T-helper 2 cell treated with Interferon-gamma antibody and Interleukin-4, amounts not matched to agents 100 ng/mL and 5 ng/mL, for 36 hours (primary cell): ENCODE measurements at regions not wholly inside any gene's neighbourhood (a gene's known extent, or its start where the extent isn't known, plus 50 kb on each side); places are given as distances from the start of the nearest gene placed in this dataset.
"Not testable (repeated sequence)": the region's sequence is repeated elsewhere in the genome, so short reads cannot be mapped to it uniquely, and the experiment has no call there.

Experiments
- intact Hi-C: fragments of 100-400 bp; cut with micrococcal nuclease; formaldehyde crosslinking; loops from one replicate; pipeline ENCODE4 v1.15.1; 2023

DNA sequence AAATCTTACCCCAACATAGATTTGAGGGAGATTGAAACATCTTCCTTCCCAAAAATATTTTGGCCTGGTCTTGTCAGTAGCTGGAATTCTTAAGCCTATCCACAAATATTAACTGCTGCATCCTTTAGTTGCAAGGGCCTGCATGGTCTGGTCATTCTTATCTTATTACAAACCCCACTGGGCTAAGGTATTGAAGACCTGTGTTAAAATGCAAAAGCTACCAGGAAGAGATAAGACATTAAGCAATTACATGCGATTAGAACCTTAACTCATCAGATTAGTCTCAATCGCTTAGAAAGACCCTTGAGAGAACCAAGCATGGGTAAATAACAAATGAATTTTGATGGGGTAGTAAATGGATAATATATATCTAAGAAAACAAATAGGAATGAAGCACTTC lies 426.6 kb downstream of the FRK start:
- intact Hi-C loops: no loop called here

DNA sequence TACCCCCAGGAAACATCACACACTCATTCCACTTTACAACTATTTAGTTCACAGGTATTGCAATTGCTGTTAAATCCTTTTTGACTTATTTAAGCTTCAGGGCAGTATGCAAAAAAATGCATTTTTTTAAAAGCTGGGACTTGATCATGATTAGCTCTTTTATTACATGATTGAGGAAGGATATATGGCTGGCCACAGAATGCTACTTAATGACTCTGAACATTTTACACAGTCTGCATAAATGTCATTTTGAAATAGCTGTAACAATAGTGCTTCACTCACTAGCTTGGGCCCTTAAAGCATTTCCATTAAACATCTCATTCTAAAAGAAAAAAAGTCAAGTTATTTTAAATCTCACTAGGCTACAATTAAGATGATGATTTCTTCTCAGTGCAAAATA lies 429.7 kb downstream of the FRK start:
- intact Hi-C loops: no loop called here

DNA sequence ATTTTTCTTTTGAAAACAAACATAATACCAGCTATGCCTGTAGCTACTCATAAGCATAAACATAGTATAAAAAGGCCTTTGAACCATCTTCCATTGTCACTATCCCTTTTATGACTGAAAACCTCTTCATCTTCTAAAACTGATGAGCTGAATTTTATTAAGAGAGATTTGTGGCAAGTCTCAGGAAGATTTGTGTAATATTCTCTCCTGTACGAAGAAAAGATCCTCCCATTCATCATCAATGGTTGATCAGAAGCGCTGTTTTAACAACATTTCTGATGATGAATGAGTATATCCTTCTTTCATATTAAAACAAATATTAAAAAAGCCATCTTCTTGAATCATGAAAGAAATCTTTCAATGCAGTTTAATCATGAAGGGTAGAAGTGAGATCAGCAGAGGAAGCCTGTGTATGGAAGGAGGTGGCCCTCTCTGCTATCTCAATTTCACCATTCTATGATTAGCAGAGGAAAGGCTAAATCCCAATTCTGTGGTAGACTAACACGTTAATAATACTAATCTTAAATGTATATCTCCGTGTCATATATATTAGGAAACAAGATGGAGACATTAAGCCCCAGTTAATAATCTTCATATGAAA lies 430.2 kb downstream of the FRK start:
- intact Hi-C loops: no loop called here

DNA sequence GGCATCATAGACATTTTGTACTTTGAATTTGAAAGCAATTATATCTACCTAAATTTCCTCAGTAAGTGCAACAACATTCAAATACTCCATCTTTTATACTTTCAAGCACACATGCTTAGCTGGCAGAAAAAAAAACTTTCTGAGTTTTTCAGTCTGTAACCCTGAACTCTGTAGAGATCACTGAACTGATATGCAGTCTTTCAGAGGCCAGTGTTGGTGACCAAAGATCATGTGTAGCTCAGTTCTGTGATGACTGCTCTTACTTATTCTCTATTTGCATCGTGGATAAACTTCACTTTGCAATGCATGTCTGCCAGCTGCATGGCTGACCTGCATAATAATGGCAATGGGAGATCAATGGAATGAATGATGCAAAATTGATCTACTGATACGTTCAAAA lies 431.3 kb downstream of the FRK start:
- intact Hi-C loops: no loop called here

DNA sequence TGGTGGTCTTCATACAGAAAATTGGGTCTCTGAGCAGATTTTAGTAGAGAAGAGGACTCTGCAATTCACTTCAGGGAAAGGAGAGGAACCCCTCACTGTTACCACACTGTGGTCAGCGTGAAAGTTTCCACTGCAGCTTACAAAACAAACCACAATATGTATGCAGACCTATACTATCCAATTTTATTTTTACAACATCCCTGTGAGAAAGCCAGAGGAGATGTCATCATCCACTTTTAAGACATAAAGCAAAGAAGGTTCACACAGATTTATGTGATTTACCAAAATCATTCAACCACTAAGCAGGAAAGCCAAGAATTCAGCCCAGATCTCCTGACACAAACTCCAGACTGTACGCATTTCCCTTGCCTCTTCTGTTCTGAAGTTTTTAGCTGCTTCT lies 442.4 kb downstream of the FRK start:
- intact Hi-C loops: no loop called here

DNA sequence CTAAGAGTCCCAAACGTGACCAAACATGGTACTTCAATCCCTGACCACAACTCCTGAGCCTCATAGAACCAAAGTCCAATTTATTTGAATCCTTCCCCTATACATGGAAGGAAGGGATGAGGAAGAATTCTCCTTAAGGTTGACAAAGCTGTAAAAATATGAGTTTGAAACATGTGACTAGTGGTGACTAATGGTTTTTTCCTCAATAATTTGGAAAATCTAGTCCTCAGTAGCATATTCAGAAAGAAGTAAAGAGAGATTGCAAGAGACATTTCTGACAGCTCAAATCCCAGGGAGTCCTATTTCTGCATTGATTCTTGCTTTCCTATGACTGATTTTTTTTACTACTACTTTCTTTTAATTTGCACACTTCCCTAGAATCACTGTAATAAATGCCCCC lies 443.7 kb downstream of the FRK start:
- intact Hi-C loops: no loop called here

DNA sequence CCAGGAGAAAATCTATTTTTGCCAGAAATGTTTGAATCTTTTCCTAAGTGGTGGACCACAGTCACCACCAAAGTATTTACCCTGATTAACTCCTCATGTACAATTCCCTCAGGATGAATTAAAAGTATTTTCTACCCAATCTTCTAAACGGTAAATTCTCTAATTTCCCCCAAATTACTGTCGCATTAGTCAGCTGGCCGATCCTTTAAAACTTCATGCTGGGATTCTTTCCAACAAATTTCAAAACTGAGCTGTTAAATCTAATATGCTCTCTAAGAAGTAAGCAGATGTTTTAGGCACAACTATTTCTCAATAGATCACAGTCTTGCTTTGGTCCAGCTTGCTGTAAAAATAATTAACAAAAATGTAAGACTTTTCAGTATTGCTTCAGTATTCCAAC lies 447.2 kb downstream of the FRK start:
- intact Hi-C loops: no loop called here

DNA sequence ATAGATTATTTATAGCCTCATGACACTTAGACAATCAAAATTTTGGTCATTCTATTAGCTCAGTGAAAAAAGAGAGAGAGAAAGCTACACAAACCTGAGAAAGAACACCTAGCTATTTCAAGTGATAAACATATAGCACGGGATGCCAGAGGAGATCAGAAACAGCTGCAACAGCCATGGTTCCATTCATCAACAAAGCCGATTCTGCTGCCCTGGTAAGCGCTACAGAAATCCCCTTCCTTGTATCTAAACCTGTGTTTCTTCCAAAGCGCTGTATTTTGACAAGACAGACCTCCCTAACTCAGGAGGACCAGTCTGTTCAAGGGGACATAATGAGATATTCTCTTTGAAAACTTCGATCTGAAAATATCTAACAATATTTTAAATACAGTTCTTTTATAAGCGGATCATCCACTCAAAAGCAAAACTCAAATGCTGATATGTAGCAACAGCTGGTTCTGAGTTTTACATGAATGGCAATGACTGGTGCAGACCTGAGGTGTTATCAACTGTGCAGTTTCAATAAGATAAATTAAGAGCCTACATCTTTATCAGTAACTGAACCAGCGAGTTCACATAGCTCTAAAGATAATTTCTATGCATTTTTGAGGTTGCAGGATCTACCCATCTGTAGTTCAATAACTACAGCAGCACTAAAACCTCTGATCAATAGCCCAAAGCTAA lies 447.8 kb downstream of the FRK start:
- intact Hi-C loops: no loop called here

DNA sequence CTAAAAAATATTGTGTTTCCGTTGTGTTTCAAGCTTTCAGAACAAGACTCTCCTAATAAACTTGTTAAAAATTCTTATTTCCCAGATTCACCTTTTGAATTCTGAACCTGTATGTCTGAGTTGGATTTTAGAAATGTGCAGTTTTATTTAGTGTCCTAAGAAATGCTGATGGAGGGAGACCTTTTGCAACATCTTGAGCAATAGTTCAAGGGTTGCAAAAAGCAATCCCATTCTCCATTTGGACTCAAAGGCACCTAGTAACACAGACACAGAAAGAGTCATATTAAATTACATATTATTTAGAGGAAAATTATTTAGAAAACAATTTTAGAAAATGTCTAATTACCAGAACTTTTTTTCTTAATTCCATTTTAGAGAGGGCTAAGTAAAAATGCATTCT lies 448.5 kb downstream of the FRK start:
- intact Hi-C loops: no loop called here

DNA sequence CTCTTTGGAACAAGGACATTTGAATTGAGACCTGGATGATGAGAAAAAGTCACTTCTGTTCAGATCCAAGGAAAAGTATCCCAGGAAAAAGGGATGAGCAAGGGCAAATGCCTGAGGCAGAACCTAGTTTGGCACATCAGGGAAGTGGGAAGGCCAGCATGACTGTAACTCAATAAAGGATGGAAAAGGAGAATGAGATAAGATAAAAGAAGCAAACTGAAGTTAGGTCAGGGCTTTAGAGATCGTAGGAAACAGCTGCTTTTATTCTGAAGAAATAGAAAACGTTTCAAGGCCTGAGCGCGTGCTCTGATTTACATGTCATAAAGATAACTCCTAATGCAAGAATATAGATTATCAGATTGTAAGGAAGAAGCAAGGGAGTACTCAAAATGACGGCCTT lies 450.0 kb downstream of the FRK start:
- intact Hi-C loops: no loop called here

DNA sequence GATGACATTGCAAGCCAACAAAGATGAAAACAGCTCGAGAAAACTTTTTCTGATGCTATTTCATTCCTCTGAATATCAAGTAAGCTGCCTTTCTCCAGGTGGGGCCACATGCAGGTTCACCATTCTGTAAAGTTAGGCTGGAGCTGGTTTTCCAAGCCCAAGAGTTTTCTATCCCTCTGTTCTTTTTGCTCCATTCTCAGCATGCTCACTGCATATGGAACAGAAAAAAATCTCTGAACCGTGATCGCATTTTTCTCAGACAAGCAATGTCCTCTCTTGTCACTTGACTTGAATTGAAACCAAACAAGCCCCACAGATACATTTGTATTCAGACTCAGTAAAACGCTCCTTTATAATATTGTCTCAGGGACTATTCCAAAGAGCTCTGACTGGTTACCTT lies 451.6 kb downstream of the FRK start:
- intact Hi-C loops: no loop called here

DNA sequence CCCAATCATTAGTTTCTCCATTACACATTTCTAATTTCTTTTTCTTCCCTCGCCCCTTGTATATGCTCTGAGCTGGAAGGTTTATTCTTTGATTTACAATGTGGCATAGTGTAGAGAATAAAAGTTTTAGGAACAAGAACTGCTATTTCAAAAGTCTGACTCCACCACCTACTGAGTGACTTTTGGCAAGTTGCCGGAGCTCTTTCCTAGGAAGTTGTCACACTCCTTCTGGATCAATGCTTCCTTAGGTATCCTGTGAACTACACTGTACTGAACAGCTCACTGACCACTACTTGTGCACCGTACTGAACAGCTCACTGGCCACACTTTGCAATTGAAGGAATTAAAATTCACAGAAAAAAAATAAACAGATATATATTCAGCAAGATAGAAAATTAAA lies 458.2 kb downstream of the FRK start:
- intact Hi-C loops: no loop called here

DNA sequence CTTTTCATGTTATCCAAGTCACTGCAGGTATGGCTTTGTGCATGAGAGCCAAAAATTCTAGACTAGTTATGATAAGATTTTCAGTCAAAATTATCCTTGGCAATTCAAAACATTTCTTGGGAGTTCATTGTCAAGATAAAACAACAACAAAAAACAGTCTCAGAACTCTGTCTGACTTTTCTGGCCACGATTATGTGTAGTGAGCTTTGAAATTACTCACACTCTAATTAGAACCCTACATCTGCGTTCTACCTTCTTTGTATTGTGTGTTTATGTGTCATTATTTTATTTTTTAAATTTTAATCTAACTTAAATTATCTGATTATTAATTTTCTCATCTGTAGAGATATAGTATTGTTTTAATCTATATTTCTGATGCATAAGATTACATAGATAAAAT lies 459.2 kb downstream of the FRK start:
- intact Hi-C loops: no loop called here

DNA sequence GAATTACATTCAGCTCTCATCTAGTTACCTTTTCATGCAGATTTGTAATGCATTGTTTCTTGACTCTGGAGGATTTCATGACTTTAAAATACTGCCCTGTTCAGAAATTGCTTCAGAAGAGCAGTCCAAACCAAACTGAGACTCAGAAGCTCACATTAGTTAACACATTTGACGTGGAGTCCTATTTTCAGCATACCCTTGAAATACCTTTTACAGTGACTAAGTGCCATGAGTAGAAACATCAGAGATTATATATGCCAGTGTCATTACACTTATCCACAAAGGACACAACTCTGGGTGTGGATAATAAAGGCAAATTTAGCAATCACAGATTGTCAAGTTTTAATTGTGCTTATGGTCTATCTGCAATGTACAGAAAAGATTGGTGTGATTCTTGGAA lies 459.6 kb downstream of the FRK start:
- intact Hi-C loops: no loop called here

DNA sequence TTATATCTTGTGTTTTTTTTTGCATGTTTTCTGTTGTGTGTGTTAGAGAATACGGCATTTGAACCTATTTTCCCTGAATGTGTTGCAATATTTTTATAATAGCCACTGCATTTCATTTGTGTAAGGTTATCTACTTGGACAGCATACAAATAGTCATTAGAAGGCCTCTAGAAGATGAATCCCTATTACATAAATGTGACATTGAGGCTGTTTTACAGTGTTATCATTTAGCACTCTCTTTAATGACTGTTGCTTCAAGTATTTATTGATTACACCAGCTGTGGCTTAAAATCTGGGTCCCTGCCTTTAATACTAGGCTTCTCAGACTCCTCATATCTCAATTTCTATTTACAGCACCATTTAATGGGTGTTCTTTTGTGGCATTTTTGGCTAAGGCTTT lies 465.8 kb downstream of the FRK start:
- intact Hi-C loops: no loop called here

DNA sequence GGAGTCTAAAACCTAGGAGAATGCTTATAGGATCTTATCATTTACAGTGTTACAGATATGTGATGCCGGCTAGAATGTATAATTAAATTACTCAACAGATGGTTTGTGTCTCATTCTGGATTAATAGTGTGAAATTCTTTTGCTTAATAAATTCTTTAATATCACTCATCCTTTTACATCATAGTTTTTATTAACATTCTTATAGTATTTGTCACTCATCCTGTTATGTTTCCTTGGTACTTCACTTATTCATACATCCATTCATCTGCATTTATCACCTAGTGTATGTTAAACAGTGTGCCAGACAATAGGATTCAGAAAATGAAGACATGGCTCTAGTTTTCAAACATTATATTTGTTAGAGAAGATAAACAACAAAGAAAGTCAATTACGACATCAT lies 468.7 kb downstream of the FRK start:
- intact Hi-C loops: no loop called here

DNA sequence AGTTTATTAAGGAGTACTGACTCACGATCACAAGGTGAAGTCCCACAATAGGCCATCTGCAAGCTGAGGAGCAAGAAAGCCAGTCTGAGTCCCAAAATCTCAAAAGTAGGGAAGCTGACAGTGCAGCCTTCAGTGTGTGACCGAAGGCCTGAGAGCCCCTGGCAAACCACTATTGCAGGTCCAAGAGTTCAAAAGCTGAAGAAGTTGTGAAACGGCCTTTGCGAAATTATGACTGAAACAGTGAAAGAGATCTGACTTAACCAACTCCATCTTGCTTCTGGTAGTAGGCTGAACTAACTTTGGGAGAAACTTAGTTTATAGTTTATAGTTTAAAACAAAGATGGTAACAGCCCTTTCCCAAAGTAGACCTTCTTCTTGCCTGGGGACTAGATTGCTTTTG lies 471.6 kb downstream of the FRK start:
- intact Hi-C loops: not testable (repeated sequence)

DNA sequence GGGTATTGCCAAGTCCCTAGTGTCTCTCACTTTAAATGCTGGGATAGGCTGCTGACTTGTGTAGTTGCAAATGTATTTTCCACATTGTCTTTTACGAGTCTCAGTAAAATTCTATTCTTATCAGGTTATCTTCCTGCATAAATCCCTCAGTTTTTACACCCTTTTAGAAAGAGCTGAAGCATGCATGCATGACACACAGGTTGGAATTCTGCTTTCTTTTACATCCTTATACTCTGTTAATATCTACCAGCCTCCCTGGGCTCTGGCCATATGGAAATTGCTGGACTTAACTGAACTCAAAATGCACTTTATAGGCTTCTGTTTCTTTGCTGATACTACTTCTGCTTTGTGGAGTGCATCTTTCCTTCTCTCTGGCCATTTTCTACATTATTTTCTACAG lies 477.4 kb downstream of the FRK start:
- intact Hi-C loops: no loop called here

DNA sequence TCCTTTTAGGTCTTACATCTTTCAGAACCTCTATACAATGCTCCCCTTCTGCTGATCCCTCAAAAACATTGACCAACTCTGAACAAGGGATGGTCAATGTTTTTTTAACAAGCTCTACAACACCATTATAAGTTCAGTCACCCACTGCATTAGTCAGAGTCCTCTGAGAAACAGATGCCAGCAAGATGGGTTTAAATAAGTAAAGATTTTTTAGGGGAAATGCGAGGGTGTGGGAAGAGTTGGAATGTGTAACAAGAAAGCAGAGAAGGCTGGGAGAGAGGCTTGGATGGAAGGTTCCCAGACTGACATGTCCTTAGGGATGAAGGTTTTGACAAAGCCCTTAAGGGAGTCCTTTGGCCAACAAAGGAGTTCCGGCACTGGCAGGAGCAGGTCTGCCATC lies 478.3 kb downstream of the FRK start:
- intact Hi-C loops: no loop called here

DNA sequence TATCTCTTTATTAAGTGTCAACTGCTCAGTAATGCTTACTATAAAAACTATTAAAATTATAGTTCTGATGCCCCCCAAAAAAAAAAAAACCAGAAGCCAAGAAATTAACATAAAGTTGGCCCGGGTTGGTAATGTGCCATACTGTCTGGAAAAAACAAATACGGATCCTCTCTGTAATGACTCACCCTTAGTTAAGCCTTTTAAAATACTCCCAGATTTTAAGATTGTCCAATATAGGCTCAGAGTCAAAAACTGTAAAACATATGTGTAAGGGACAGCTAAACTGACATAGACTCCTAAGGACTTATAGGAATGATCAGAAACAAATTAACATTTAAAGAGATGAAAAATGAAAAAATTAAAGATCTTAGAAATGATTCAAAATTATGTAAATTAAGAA lies 481.1 kb downstream of the FRK start:
- intact Hi-C loops: not testable (repeated sequence)

DNA sequence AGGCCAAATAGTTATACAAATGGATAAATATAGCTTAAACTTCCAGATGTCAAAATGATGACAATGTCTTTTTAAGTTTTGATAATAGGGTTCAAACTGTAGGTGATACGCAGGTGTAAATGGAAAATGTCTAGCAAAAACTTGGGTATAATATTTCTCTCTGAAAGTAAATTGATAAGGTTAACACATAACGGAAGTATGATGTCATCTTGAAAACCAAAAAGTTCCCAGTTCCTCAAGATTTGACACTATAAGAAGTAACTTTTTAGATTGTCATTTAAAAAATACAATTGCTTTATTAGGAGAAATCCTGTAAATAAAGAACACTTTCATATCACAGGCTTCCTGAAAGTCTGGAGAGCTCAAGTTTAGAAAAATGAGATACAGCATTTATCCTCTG lies 483.4 kb downstream of the FRK start:
- intact Hi-C loops: no loop called here

DNA sequence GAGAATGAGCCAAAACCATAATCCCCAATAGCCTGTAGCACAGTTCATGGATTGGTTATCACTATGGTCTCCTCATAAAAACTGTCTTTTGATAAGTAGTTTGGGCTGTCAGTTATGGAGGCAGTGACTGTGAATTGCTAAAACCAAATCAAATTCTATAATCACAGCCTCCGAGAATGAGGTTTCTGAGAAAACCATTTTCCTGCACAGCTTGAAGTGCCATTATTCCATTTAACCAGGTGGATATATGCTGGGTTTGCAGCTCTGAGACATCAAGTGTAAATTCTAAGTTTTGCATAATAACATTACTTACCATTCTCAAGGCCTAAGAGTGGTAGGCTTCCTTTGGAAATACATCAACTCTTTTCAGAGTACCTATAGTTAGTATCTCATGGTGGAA lies 485.4 kb downstream of the FRK start:
- intact Hi-C loops: no loop called here

DNA sequence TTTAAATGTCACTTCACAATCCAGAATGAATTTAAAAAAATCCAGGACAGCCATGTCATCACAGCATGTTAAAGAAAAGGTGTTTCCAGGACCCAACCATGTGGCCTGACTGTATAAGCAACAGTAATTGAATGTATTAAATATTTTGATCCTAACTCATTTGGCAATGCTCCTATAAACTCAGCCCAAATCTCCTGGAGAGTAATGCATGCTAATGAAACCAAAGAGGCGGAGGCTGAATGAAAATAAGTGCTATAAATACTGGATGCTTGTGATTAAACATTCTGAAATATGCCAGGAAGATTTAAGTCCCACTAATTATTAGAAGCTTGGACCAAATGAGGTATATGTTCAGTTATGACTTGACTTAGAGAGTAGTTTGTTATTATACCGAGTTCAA lies 486.8 kb downstream of the FRK start:
- intact Hi-C loops: no loop called here

DNA sequence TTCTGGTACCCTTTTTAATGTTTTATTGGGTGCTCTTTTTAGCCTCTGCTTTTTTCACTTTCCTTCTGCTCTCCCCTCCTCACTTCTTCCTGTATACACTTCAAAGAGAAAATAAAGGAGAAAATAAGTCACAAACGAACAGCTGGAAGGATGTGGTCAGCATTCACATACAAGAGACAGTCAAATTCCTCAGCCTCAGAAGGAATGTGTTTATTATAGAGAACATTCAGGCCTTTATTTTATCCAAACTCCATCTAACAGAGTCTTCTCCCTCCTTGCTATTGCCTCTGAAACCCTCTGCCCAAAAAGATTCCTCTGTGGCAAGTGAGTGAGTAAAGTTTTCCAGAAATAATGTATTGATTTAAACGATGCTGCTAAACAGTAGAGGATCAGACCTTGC lies 490.4 kb downstream of the FRK start:
- intact Hi-C loops: no loop called here
